DMS53 (cell line): ENCODE measurements at regions not wholly inside any gene's neighbourhood (a gene's known extent, or its start where the extent isn't known, plus 50 kb on each side); places are given as distances from the start of the nearest gene placed in this dataset.

Experiments
- DNase-seq: peaks from one replicate; lab custom pipeline; 2025; lab: John Stamatoyannopoulos, UW

GRCh38 chrX:128334821-128335220 lies 282.6 kb upstream of the ACTRT1 start:
- no peak for DNase-seq

GRCh38 chrX:128310912-128311311 lies 258.7 kb upstream of the ACTRT1 start:
- no peak for DNase-seq

GRCh38 chrX:128309311-128309710 lies 257.1 kb upstream of the ACTRT1 start:
- DNase-seq, result no peak

GRCh38 chrX:128294198-128294597 lies 242.0 kb upstream of the ACTRT1 start:
- DNase-seq, result no peak

DNA sequence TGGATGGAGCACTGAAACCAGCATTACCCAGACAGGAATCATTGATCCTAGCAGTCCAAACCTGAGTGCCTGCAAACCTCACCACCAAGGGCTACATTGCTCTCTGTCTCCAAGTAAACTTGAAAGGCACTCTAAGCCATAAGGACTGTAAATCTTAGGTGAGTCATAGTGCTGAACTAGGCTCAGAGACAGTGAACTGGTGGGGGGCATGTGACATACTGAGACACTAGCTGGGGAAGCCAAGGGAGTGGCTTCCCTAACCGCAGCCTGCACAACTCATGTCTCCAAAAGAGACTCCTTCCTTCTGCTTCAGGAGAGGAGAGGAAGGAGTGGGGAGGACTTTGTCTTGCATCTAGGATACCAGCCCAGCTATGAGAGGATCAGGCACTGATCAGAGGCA lies 235.5 kb upstream of the ACTRT1 start:
- no peak for DNase-seq

DNA sequence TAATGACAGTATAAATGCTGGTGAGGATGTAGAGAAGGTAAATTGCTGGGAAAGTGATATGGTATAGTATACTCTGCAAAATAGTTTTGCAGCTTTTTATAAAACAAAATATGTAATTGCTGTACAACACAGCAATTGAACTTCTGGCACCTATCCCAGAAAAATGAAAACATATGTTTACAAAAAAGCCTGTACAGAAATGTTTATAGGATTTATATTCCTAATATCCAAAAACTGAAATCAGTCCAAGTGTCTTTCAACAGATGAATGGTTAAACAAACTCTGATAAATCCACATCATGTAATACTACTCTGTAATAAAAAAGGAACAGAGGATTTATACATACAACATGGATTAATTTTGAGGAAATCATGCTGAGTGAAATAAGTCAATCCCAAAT lies 198.4 kb upstream of the ACTRT1 start:
- DNase-seq, result no peak

DNA sequence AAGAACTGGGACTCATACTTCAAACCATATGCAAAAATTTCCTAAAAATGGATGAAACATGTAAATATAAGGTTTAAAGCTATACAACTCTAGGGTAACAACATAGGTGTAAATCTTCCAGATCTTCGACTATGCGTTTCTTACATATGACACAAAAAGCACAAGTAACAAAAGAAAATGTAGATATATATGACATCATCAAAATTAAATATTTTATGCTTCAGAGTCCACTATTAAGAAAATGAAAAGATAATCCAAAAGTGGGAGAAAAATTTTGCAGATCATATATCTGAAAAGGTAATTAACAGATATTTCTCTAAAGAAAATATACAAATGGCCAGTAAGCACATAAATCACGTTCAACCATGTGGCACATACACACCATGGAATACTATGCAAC lies 164.2 kb upstream of the ACTRT1 start:
- no peak for DNase-seq

- no peak for DNase-seq
Observed at GRCh38 chrX:128165884-128166408, 113.7 kb upstream of the ACTRT1 start.

DNA sequence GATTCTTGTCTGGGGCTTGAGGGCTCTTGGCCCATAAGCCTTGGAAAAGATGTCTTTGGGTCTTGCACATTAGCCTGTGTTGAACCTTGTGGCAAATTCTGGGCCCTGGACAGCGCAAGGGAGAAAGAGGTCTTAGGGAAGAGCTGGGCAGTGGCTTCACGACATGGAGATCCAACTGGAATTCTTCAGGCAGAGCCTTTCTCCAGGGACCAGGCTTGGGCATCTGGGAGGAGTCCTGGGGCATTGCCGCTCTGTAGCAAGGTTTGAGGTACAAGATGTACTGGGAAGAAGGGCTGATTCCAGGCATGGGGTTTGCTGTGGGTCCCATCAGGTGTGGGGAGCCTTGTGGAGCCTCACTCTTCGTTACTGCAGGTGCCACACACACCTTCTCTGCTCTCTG lies 104.0 kb upstream of the ACTRT1 start:
- DNase-seq, result no peak

- DNase-seq, result no peak
Observed at GRCh38 chrX:128142745-128143144, 90.5 kb upstream of the ACTRT1 start.

DNA sequence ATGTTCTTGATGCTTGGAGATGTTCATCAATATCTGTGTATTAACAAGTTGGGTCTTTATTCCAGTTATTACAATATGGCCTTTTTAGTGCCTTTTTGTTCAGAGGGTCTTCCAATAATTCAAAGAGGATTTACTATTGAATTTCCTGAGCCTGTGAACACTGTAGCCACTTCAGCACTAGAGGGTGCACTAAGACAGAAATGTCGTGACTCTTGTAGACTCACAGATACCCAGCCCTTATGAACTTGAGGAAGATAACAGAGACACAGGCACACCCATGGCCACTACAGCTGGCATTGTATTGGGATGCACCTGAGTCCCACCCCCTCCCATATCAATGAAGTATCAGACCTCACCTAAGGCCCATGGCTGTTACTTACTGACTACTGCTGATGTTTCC lies 54.4 kb upstream of the ACTRT1 start:
- peak; percentile 69 for DNase-seq

DNA sequence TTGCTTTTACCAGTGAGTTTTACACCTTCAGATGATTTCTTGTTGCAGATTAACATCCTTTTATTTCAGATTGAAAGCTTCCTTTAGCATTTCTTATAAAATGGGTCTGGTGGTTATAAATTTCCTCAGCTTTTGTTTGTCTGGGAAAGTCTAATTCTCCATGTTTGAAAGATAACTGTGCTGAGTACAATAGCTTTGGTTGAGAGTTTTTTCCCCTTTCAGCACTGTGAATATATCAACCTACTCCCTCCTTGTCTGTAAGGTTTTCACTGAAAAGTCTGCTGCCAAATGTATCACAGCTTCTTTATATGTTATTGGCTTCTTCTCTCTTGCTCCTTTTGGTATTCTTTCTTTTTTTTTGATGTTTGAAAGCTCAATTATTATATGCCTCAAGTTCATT lies 53.5 kb upstream of the ACTRT1 start:
- DNase-seq, result no peak
